DND-41 (cell line): ENCODE measurements at regions not wholly inside any gene's neighbourhood (a gene's known extent, or its start where the extent isn't known, plus 50 kb on each side); places are given as distances from the start of the nearest gene placed in this dataset.

Experiments
- ATAC-seq: fragments of 200-7000 bp; cut with Tn5 transposase; 3 replicates; pipeline ENCODE4 v1.9.1; 2021; ENCODE audit warnings: low read depth; ENCODE audit not compliant: insufficient read depth
- DNase-seq: peaks from one replicate; pipeline ENCODE4 v3.0.0-alpha.2; 2020
- H2AFZ ChIP-seq: 2 replicates; pipeline ENCODE4 v1.6.0; 2012; ENCODE audit warnings: low read depth, low read length
- H3K27ac ChIP-seq: 2 replicates; pipeline ENCODE4 v1.5.1; 2012; ENCODE audit warnings: low read length, inconsistent platforms
- H3K27me3 ChIP-seq: fragments of 200-600 bp; sonication (generic); 2 replicates; pipeline ENCODE4 v1.6.0; 2012; ENCODE audit warnings: low read length, mild to moderate bottlenecking, inconsistent platforms; ENCODE audit not compliant: insufficient read depth, poor library complexity
- H3K36me3 ChIP-seq: 2 replicates; pipeline ENCODE4 v1.5.1; 2012; ENCODE audit warnings: low read length, inconsistent platforms; ENCODE audit not compliant: insufficient read depth
- H3K4me1 ChIP-seq: 2 replicates; pipeline ENCODE4 v1.5.1; 2012; ENCODE audit warnings: mild to moderate bottlenecking, low read length; ENCODE audit not compliant: insufficient read depth
- H3K4me2 ChIP-seq: 2 replicates; pipeline ENCODE4 v1.6.0; 2012; ENCODE audit warnings: mild to moderate bottlenecking, moderate library complexity, low read length, inconsistent platforms; ENCODE audit not compliant: insufficient read depth
- H3K4me3 ChIP-seq, 2 experiments: fragments of 200-600 bp in 1 of 2; shearing (Covaris generic) in 1 of 2; 2 replicates each; pipeline ENCODE4 v1.5.1; 2012 to 2016; ENCODE audit warnings: inconsistent platforms in 2 of 2, low read length in 2 of 2, mild to moderate bottlenecking in 2 of 2, low read depth in 1 of 2, moderate library complexity in 1 of 2
- H3K79me2 ChIP-seq: 2 replicates; pipeline ENCODE4 v1.6.0; 2012; ENCODE audit warnings: low read length, inconsistent platforms; ENCODE audit not compliant: insufficient read depth
- H3K9ac ChIP-seq: 2 replicates; pipeline ENCODE4 v1.6.0; 2012; ENCODE audit warnings: low read depth, mild to moderate bottlenecking, inconsistent platforms, low read length, moderate library complexity
- H3K9me3 ChIP-seq: 2 replicates; pipeline ENCODE4 v1.5.1; 2012; ENCODE audit warnings: low read length, moderate library complexity, mild to moderate bottlenecking, inconsistent platforms; ENCODE audit not compliant: insufficient read depth, severe bottlenecking
- H4K20me1 ChIP-seq: 2 replicates; pipeline ENCODE4 v1.6.0; 2012; ENCODE audit warnings: low read length; ENCODE audit not compliant: insufficient read depth
- CTCF ChIP-seq: IDR thresholded peaks from 2 replicates; pipeline ENCODE4 v1.5.1; 2012; ENCODE audit warnings: borderline replicate concordance, low read length, moderate library complexity, mild to moderate bottlenecking; ENCODE audit not compliant: poor library complexity, severe bottlenecking; ENCODE audit errors: extremely low read depth
- EZH2 ChIP-seq: IDR thresholded peaks from 3 replicates; pipeline ENCODE4 v1.6.1; 2012; ENCODE audit warnings: borderline replicate concordance, low read depth, mild to moderate bottlenecking, moderate library complexity, low read length, inconsistent platforms; ENCODE audit not compliant: severe bottlenecking

- Histone ChIP-seq H3K36me3 (no peaks in the 10 kb centered on the region), H4K20me1 (no peaks in the 10 kb centered on the region), H3K27ac (no peak overlapping the region), H3K9me3 (no peaks in the 10 kb centered on the region), H3K27me3 (no peaks in the 10 kb centered on the region), H3K79me2 (no peaks in the 10 kb centered on the region), H3K9ac (no peak overlapping the region), H3K4me1 (peaks cover 20% of the 10 kb centered on the region), H3K4me3 (no peak overlapping the region), H3K4me2 (no peak overlapping the region), H2AFZ (no peak overlapping the region)
- TF ChIP-seq EZH2 (no peak), CTCF (no peak)
- ATAC-seq (no peak), DNase-seq (no peak)
These were observed 321.9 kb downstream of the GADD45G start for GRCh38 chr9:89926691-89927220.

GRCh38 chr9:89928106-89928505 lies 323.3 kb downstream of the GADD45G start:
- H2AFZ ChIP-seq: no peak overlapping the region
- TF ChIP-seq EZH2: no peak
- no peak for TF ChIP-seq CTCF
- no peak overlapping the region for H3K9ac ChIP-seq
- no peak overlapping the region for H3K27ac ChIP-seq
- ATAC-seq: no peak
- no peaks in the 10 kb centered on the region for H3K36me3 ChIP-seq
- no peaks in the 10 kb centered on the region for H4K20me1 ChIP-seq
- peaks cover 20% of the 10 kb centered on the region for H3K4me1 ChIP-seq
- no peak overlapping the region for H3K4me3 ChIP-seq
- no peaks in the 10 kb centered on the region for H3K79me2 ChIP-seq
- H3K9me3 ChIP-seq: no peaks in the 10 kb centered on the region
- no peaks in the 10 kb centered on the region for H3K27me3 ChIP-seq
- no peak overlapping the region for H3K4me2 ChIP-seq
- DNase-seq: no peak

- Histone ChIP-seq H2AFZ (no peak overlapping the region), H3K4me2 (no peak overlapping the region), H4K20me1 (no peaks in the 10 kb centered on the region), H3K27me3 (no peaks in the 10 kb centered on the region), H3K4me3 (no peak overlapping the region), H3K9ac (no peak overlapping the region), H3K36me3 (no peaks in the 10 kb centered on the region), H3K27ac (no peak overlapping the region), H3K9me3 (no peaks in the 10 kb centered on the region), H3K4me1 (peaks cover 20% of the 10 kb centered on the region), H3K79me2 (no peaks in the 10 kb centered on the region)
- DNase-seq (no peak), ATAC-seq (no peak)
- TF ChIP-seq EZH2 (no peak), CTCF (no peak)
These were observed 323.9 kb downstream of the GADD45G start for GRCh38 chr9:89928521-89929275.

GRCh38 chr9:89929315-89929672 lies 324.5 kb downstream of the GADD45G start:
- no peak overlapping the region for H2AFZ ChIP-seq
- no peaks in the 10 kb centered on the region for H3K36me3 ChIP-seq
- ATAC-seq (no peak), DNase-seq (no peak)
- no peaks in the 10 kb centered on the region for H3K27me3 ChIP-seq
- H3K9ac ChIP-seq: no peak overlapping the region
- H3K4me3 ChIP-seq: no peak overlapping the region
- H3K79me2 ChIP-seq: no peaks in the 10 kb centered on the region
- no peaks in the 10 kb centered on the region for H4K20me1 ChIP-seq
- peaks cover 20% of the 10 kb centered on the region for H3K4me1 ChIP-seq
- H3K9me3 ChIP-seq: no peaks in the 10 kb centered on the region
- H3K4me2 ChIP-seq: no peak overlapping the region
- no peak for TF ChIP-seq CTCF
- TF ChIP-seq EZH2: no peak
- no peak overlapping the region for H3K27ac ChIP-seq
